Astrocyte of the cerebellum (primary cell): ENCODE measurements at regions not wholly inside any gene's neighbourhood (a gene's known extent, or its start where the extent isn't known, plus 50 kb on each side); places are given as distances from the start of the nearest gene placed in this dataset.

ENCODE experiments used
- DNase-seq: peaks from one replicate; pipeline ENCODE4 v3.0.0-alpha.2; 2011; ENCODE audit warnings: low read depth
- H3K4me3 ChIP-seq: 2 replicates; pipeline ENCODE4 v1.5.1; 2011; ENCODE audit warnings: mild to moderate bottlenecking, low read depth, low read length, moderate library complexity
- in situ Hi-C: cut with HindIII; loops from 2 replicates; pipeline ENCODE4 v1.10.0; 2017; ENCODE audit warnings: low sequenced_read_pairs
- TF ChIP-seq, protein P1 (sequence below): IDR thresholded peaks from 2 replicates; pipeline ENCODE4 v1.5.1; 2012; ENCODE audit warnings: low read length, low read depth, moderate library complexity, mild to moderate bottlenecking; ENCODE audit errors: missing control alignments

DNA sequence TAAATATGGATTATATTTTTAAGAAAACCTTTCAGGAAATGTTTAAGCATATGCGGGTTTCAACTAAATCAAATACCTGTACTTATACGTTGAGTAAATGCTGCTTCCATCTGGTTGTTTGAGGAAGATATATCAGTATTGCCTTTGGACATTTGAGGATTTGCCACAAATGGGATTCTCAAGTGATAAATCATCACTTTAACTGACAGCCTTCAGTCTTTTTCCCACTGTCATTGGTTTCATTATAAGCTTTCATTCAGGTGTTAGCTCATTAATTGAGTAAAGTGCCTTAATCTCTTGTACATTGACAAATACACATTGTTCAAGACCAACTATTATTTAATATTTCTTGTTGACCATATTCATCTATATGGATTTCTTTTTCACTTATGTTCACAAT lies 217.2 kb downstream of the EDEM1 start:
- in situ Hi-C loops, result no loop called here
- DNase-seq, result no peak
- no peak overlapping the region for H3K4me3 ChIP-seq
- TF ChIP-seq, protein P1, sequence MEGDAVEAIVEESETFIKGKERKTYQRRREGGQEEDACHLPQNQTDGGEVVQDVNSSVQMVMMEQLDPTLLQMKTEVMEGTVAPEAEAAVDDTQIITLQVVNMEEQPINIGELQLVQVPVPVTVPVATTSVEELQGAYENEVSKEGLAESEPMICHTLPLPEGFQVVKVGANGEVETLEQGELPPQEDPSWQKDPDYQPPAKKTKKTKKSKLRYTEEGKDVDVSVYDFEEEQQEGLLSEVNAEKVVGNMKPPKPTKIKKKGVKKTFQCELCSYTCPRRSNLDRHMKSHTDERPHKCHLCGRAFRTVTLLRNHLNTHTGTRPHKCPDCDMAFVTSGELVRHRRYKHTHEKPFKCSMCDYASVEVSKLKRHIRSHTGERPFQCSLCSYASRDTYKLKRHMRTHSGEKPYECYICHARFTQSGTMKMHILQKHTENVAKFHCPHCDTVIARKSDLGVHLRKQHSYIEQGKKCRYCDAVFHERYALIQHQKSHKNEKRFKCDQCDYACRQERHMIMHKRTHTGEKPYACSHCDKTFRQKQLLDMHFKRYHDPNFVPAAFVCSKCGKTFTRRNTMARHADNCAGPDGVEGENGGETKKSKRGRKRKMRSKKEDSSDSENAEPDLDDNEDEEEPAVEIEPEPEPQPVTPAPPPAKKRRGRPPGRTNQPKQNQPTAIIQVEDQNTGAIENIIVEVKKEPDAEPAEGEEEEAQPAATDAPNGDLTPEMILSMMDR, result no peak

DNA sequence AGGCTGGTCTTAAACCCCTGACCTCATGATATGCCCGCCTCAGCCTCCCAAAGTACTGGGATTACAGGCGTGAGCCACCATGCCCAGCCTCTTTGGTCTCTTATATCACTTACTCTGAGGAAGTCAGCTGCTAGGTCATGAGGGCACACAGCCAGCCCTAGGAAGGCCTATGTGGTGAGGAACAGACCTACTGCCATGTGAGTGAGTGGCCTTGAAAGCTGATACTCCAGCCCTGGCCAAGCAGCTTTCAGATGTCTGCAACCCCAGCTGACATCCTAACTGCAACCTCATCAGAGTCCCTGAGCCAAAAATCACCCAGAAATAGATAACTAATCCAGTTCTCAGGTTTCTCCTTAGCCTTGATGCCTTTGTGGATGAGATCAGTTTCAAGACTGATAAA lies 224.3 kb downstream of the EDEM1 start:
- no peak for DNase-seq
- in situ Hi-C loops, result no loop called here
- no peak overlapping the region for H3K4me3 ChIP-seq
- TF ChIP-seq, protein P1, result no peak

DNA sequence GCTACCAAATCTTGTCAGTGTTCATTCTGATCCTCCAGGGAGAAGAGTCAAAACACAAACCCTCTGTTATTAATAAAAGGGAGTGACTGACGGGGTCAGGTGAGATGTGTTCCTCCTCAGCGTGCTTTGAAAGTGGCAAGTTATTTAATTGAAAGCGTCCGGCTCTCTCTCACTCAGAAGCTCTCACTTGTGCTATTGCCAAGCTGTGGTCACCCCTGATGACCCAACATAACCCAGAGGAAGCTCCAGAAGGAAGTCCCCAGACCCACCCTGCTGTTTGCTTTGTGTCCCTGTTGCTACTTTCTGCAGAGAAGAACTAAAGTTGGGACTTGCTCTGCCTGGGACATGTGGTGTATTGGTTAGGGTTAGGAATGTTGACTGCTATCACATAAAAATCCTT lies 235.6 kb downstream of the EDEM1 start:
- TF ChIP-seq, protein P1, result no peak
- no peak overlapping the region for H3K4me3 ChIP-seq
- DNase-seq, result no peak
- in situ Hi-C loops, result no loop called here

DNA sequence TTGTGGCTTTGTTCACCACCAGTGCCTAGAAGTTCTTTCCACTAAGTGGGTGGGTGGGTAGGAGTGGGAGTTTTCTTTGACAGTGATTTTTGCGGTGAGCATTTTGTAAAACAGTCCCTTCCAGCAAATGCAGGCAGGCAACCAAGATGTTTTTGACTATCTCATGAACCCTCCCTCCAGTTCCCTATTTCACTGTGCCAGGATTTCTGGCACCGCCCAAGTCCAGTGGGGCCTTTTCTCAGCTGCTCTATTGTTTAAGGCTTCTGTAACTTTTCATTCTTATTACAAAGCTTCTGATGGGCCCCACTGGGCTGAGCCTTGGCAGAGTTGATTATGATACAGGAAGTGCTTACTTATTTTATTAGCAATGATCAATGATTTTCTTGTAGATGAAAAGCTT lies 236.0 kb downstream of the EDEM1 start:
- no peak for DNase-seq
- in situ Hi-C loops, result no loop called here

DNA sequence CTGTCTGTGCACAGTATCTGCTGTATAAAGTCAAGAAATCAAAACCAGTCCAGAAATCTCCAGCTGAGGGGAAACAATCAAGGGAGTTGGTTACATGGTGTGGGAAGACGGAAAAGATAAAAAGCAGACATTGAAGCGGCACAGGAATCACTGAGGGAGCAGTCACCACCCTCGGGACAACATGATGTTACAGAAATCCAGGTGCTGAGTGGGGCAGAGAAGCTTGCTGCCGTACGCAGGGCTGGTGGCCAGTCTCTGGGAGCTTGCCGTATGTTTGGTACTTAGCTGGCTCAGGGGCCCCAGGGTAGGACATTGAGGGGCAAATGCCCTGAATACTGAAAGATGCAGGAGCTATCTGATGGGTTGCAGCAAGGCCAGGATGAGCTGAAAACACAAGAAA lies 237.9 kb downstream of the EDEM1 start:
- no peak overlapping the region for H3K4me3 ChIP-seq
- DNase-seq, result no peak
- in situ Hi-C loops, result no loop called here
- TF ChIP-seq, protein P1, result no peak

More for the DNA sequence above, 236.0 kb downstream of the EDEM1 start:
- H3K4me3 ChIP-seq, result no peak overlapping the region
- TF ChIP-seq, protein P1, result no peak

DNA sequence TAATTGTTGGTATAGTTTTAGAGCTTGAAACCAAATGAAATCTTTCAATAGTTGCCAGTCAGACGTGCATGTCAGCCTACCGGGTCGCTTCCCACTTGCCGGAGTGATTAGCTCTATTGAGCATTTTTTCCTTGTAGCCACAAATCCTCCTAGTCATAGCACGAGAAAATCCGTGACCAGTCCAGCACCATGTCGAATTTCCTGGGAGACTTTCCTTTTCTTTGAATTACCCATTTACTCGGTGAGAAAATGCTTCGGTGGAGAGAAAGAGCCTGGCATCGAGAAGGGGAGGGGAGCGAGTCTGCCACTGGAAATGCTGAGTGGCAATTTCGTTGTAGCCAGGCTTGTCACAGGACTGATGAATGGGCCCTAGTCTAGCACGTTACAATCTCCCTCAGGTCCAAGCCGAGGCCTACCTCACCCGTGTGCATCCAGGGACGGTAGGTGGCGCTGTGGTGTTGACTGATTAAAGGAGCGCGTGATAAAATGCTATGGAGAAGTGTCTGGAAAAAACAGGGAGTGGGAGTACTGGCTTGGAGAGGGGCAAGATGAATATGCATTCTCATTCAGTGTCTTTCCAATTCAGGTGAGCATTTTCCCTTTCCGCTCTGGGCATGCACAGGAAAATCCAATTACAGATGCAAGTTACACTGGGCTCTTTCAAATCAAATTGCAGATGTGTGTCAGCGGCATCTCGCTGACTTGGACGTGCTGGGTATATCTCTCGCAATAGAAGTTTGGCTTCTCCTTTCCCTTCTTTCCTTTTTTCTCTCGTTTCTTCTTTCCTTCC lies 238.8 kb downstream of the EDEM1 start:
- in situ Hi-C loops, result no loop called here
- H3K4me3 ChIP-seq, result no peak overlapping the region
- peak; percentile 45 for DNase-seq
- TF ChIP-seq, protein P1, result peak; percentile 94
